Lung (tissue), 11 donors: ENCODE measurements at regions not wholly inside any gene's neighbourhood (a gene's known extent, or its start where the extent isn't known, plus 50 kb on each side); places are given as distances from the start of the nearest gene placed in this dataset.

Source experiments
- ATAC-seq: fragments of 200-7000 bp; cut with Tn5 transposase; one replicate; pipeline ENCODE4 v1.9.1; 2020; ENCODE audit warnings: moderate number of reproducible peaks; ENCODE audit not compliant: insufficient read depth, low FRiP score
- DNase-seq, 3 donors: peaks; one replicate each; pipeline ENCODE4 v3.0.0-alpha.2; 2013 to 2017
- H3K27ac ChIP-seq, 2 donors: one replicate each; pipeline ENCODE4 v1.5.1; 2013; ENCODE audit warnings: mild to moderate bottlenecking in 2 of 2, moderate library complexity in 2 of 2, control low read depth in 1 of 2, inconsistent platforms in 1 of 2, low read depth in 1 of 2, low read length in 1 of 2
- H3K27me3 ChIP-seq, 3 donors: one replicate each; pipeline ENCODE4 v1.5.1; 2013; ENCODE audit warnings: low read length in 2 of 3; ENCODE audit not compliant: control insufficient read depth in 3 of 3, insufficient read depth in 3 of 3
- H3K36me3 ChIP-seq, 4 donors: one replicate each; pipeline ENCODE4 v1.5.1; 2013; ENCODE audit warnings: low read length in 4 of 4, mild to moderate bottlenecking in 1 of 4, moderate library complexity in 1 of 4; ENCODE audit not compliant: control insufficient read depth in 4 of 4, insufficient read depth in 4 of 4
- H3K4me1 ChIP-seq, 5 donors: one replicate each; pipeline ENCODE4 v1.5.1; 2013; ENCODE audit warnings: low read length in 5 of 5, mild to moderate bottlenecking in 2 of 5, moderate library complexity in 1 of 5; ENCODE audit not compliant: control insufficient read depth in 5 of 5, insufficient read depth in 5 of 5
- H3K4me3 ChIP-seq: one replicate; pipeline ENCODE4 v1.5.1; 2013; ENCODE audit warnings: mild to moderate bottlenecking, control low read depth, moderate library complexity
- H3K9ac ChIP-seq, 2 donors: one replicate each; pipeline ENCODE4 v1.5.1; 2013; ENCODE audit warnings: low read length in 2 of 2, control low read depth in 1 of 2; ENCODE audit not compliant: insufficient read depth in 1 of 2
- H3K9me3 ChIP-seq, 4 donors: one replicate each; pipeline ENCODE4 v1.5.1; 2013; ENCODE audit warnings: low read length in 3 of 4, mild to moderate bottlenecking in 1 of 4, moderate library complexity in 1 of 4; ENCODE audit not compliant: control insufficient read depth in 4 of 4, insufficient read depth in 3 of 4
- CTCF ChIP-seq: IDR thresholded peaks from 2 replicates; pipeline ENCODE4 v1.5.1; 2012; ENCODE audit warnings: mild to moderate bottlenecking; ENCODE audit errors: control extremely low read depth, extremely low read depth
- whole genome bisulfite sequencing, 2 donors: extraction: QIAGEN DNeasy Blood & Tissue Kit; methylation state at CpG; one replicate each; pipeline ENCODE4 v1.1.7; 2013; 5-methylcytosine and 5-hydroxymethylcytosine counted together
- donor health status: control.
- donor health status: control.
- donor health status: Bipolar disorder and iron deficiency.
- donor health status: healthy.
- donor health status: DM: yes; HTN: yes; CAD: no.

DNA sequence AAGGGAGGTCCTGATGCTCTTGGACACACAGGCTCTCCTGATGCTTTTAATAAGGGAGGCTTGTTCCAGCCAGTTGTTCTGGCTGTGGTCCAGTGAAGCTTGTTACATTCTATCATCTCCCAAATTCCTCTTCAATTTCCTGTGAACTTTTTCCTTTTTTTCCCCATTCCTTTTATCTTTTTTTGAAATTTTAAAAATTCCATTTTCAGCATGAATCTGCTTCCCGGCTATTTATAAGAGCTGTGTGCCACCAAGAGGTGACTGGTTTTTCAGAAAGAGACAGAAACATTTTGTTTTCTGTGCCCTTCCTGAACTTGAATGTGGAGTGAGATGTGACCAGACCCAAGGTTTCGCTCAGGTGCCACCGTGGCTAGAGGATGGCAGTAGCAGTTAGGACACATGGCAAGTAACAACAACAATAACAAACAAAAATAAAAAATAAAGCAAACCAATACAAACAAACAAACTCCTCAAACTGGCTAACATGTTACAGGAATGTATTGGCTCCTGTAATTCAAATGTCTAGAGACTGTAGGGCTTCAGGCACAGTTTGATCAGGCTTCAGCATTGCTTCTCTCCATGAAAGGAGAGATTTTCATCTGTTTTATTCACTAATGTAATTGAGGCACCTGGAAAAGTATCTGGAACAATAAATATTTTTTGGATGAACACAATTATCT lies 121.1 kb downstream of the BOD1 start:
- peak in 2 of 3 donors; percentile 47 to 79 for DNase-seq

GRCh38 chr5:173494446-173494845 lies 122.0 kb downstream of the BOD1 start:
- Histone ChIP-seq H3K27ac (no peak overlapping the region), H3K9ac (no peak overlapping the region), H3K27me3 (no peaks in the 10 kb centered on the region), H3K9me3 (peaks cover 0 to 8% (median 0%) of the 10 kb centered on the region in 4 donors), H3K4me3 (no peak overlapping the region), H3K36me3 (no peaks in the 10 kb centered on the region), H3K4me1 (no peaks in the 10 kb centered on the region)
- DNase-seq (no peak), ATAC-seq (no peak)
- no peak for TF ChIP-seq CTCF
- 74 to 77% methylated on average over 2 of the region's 2 CpGs for WGBS, 2 donors

More for the DNA sequence above, 121.1 kb downstream of the BOD1 start:
- peaks cover 0 to 8% (median 0%) of the 10 kb centered on the region in 4 donors for H3K9me3 ChIP-seq
- WGBS, 2 donors, result 87 to 91% methylated on average over 3 of the region's 3 CpGs
- H3K9ac ChIP-seq, result no peak overlapping the region
- H3K4me3 ChIP-seq, result no peak overlapping the region
- no peak for TF ChIP-seq CTCF
- no peaks in the 10 kb centered on the region for H3K27me3 ChIP-seq
- no peaks in the 10 kb centered on the region for H3K36me3 ChIP-seq
- peak overlapping the region in 1 of 2 donors; percentile 72 for H3K27ac ChIP-seq
- no peak for ATAC-seq
- H3K4me1 ChIP-seq, result no peaks in the 10 kb centered on the region

- Histone ChIP-seq H3K27ac (no peak overlapping the region), H3K36me3 (no peaks in the 10 kb centered on the region), H3K9ac (no peak overlapping the region), H3K4me3 (no peak overlapping the region), H3K4me1 (no peaks in the 10 kb centered on the region), H3K9me3 (peaks cover 0 to 4% (median 0%) of the 10 kb centered on the region in 4 donors), H3K27me3 (no peaks in the 10 kb centered on the region)
- DNase-seq, result no peak
- no peak for ATAC-seq
- 71 to 83% methylated on average over 6 of the region's 6 CpGs for WGBS, 2 donors
- TF ChIP-seq CTCF, result no peak
Measured at GRCh38 chr5:173493846-173494245, 122.6 kb downstream of the BOD1 start.

GRCh38 chr5:173493040-173493439 lies 123.4 kb downstream of the BOD1 start:
- ATAC-seq (no peak), DNase-seq (no peak)
- no peak overlapping the region for H3K27ac ChIP-seq
- no peaks in the 10 kb centered on the region for H3K36me3 ChIP-seq
- no peaks in the 10 kb centered on the region for H3K27me3 ChIP-seq
- H3K9me3 ChIP-seq, result peaks cover 0 to 4% (median 0%) of the 10 kb centered on the region in 4 donors
- no peak overlapping the region for H3K9ac ChIP-seq
- no peak overlapping the region for H3K4me3 ChIP-seq
- H3K4me1 ChIP-seq, result no peaks in the 10 kb centered on the region
- WGBS, 2 donors, result 76 to 88% methylated on average over 2 of the region's 2 CpGs
- TF ChIP-seq CTCF, result no peak
